ENCODE measurements at regions not wholly inside any gene's neighbourhood (a gene's known extent, or its start where the extent isn't known, plus 50 kb on each side); places are given as distances from the start of the nearest gene placed in this dataset.

- TF ChIP-seq REST (IDR thresholded peaks at IDR 0.05; ENCODE audit: insufficient read depth in 1 of 2, low read depth in 2 of 2, low read length in 2 of 2) (no peak), SIN3A (IDR thresholded peaks at IDR 0.05; ENCODE audit: borderline replicate concordance, insufficient read depth, low read length) (no peak), FOXP2 (optimal IDR thresholded peaks at IDR 0.05; ENCODE audit: borderline replicate concordance, extremely low read depth, extremely low read length, insufficient read depth) (no peak), TAF1 (IDR thresholded peaks at IDR 0.05; ENCODE audit: borderline replicate concordance, insufficient read depth, low read length) (no peak), POLR2AphosphoS5 (IDR thresholded peaks at IDR 0.05; ENCODE audit: low read depth, low read length) (no peak)
Measured at GRCh38 chr3:177887475-177887874, 648.8 kb upstream of the KCNMB2 start.

DNA sequence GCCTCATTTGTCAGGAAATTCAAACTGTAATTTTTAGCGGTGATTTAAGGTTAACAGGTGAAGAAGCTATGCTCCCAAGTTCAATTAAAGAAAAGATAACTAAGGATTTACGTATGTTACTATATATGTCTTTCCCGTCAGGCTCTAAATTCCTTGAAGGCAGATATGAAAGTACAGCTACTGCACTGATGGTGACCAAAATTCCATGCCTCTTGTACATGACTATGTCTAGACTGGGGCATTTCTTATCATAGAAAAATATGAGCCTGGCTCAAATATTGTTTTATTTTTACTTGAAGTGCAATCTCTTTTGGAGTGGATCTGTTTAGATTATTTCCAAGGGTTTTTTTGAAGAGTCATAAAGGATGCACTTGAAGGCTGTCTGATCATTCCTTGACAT lies 647.1 kb upstream of the KCNMB2 start:
- TF ChIP-seq TAF1 (IDR thresholded peaks at IDR 0.05; ENCODE audit: borderline replicate concordance, insufficient read depth, low read length): no peak
- no peak for TF ChIP-seq REST (IDR thresholded peaks at IDR 0.05; ENCODE audit: insufficient read depth in 1 of 2, low read depth in 2 of 2, low read length in 2 of 2)
- no peak for TF ChIP-seq POLR2AphosphoS5 (IDR thresholded peaks at IDR 0.05; ENCODE audit: low read depth, low read length)
- no peak for TF ChIP-seq SIN3A (IDR thresholded peaks at IDR 0.05; ENCODE audit: borderline replicate concordance, insufficient read depth, low read length)
- TF ChIP-seq FOXP2 (optimal IDR thresholded peaks at IDR 0.05; ENCODE audit: borderline replicate concordance, extremely low read depth, extremely low read length, insufficient read depth): no peak

DNA sequence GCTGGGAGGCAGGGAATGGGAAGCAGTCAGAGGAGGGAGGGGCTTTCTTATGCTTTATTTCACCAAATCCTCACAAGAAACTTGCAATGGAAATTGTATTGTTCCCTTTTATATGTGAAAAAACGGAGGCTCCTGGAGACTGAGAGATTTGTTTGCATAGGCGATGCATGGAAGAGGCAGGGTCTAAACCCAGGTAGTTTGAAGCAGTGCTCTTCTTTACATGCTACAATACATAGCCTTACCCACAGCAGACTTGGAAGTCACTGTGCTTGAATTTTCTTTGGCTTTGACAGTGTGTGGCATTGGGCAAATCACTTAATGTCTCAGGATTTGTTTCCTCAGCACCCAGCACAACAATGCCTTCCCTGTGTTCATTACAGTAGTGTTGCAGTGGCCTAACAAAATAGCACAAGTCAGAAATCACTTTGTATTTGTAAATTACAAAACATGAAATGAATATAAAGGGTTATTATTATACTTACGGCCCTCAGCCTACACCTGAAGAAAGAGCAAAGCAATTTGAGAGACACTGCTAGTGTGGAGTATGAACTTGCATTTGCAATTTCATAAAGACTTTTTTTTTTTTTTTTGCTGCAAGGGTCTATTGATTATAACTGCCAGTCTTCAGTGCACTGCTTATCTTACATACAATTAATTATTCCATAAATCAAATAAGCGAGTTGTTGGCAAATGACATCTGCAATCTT lies 646.4 kb upstream of the KCNMB2 start:
- no peak for TF ChIP-seq TAF1 (IDR thresholded peaks at IDR 0.05; ENCODE audit: borderline replicate concordance, insufficient read depth, low read length)
- no peak for TF ChIP-seq FOXP2 (optimal IDR thresholded peaks at IDR 0.05; ENCODE audit: borderline replicate concordance, extremely low read depth, extremely low read length, insufficient read depth)
- no peak for TF ChIP-seq REST (IDR thresholded peaks at IDR 0.05; ENCODE audit: insufficient read depth in 1 of 2, low read depth in 2 of 2, low read length in 2 of 2)
- no peak for TF ChIP-seq POLR2AphosphoS5 (IDR thresholded peaks at IDR 0.05; ENCODE audit: low read depth, low read length)
- no peak for TF ChIP-seq SIN3A (IDR thresholded peaks at IDR 0.05; ENCODE audit: borderline replicate concordance, insufficient read depth, low read length)

DNA sequence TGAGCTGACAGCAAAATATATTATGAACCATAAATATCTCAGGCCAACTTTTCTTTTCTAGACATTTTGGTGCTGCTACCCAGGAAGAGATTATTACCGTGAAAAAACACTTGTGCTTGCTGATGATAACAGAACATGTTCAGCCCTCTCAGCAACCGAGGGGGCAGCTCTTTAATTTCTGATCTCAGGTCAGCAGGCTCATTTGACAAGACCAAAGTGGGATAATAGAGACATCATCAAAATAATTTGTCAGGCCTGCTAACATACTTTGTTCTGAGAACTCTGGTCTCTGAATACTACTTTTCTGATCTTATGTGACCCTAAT lies 645.9 kb upstream of the KCNMB2 start:
- TF ChIP-seq SIN3A (IDR thresholded peaks at IDR 0.05; ENCODE audit: borderline replicate concordance, insufficient read depth, low read length) (no peak), REST (IDR thresholded peaks at IDR 0.05; ENCODE audit: insufficient read depth in 1 of 2, low read depth in 2 of 2, low read length in 2 of 2) (no peak), TAF1 (IDR thresholded peaks at IDR 0.05; ENCODE audit: borderline replicate concordance, insufficient read depth, low read length) (no peak)

- TF ChIP-seq FOXP2 (optimal IDR thresholded peaks at IDR 0.05; ENCODE audit: borderline replicate concordance, extremely low read depth, extremely low read length, insufficient read depth): no peak
- no peak for TF ChIP-seq POLR2AphosphoS5 (IDR thresholded peaks at IDR 0.05; ENCODE audit: low read depth, low read length)
- no peak for TF ChIP-seq TAF1 (IDR thresholded peaks at IDR 0.05; ENCODE audit: borderline replicate concordance, insufficient read depth, low read length)
- TF ChIP-seq REST (IDR thresholded peaks at IDR 0.05; ENCODE audit: insufficient read depth in 1 of 2, low read depth in 2 of 2, low read length in 2 of 2): no peak
- no peak for TF ChIP-seq SIN3A (IDR thresholded peaks at IDR 0.05; ENCODE audit: borderline replicate concordance, insufficient read depth, low read length)
Measured at GRCh38 chr3:177893331-177893730, 642.9 kb upstream of the KCNMB2 start.
